ENCODE measurements at regions not wholly inside any gene's neighbourhood (a gene's known extent, or its start where the extent isn't known, plus 50 kb on each side); places are given as distances from the start of the nearest gene placed in this dataset.

DNA sequence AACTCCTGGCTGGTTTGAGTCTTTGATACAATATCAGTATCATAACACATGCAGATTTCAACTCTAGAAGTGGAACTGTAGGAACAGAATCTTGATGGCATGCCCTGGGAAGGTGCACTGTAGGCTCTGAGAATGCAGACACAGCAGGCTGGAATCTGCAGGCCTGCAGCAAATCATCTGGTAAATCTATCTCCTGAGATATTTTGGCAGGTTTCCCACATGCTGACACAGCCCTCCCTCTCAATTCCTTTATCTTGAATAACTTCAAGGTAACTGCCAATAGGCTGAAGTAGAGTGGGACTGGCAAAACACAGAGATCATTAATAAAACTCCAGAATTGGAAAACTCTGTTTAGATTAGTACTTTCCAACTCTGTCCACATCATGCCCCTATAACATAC, 177.8 kb upstream of the PCSK5 start:
- Mint-ChIP-seq H3K9me3 (ENCODE audit: insufficient read depth) (no peaks in the 10 kb centered on the region), H3K27me3 (no peaks in the 10 kb centered on the region), H3K27ac (no peak overlapping the region), H3K4me1 (no peaks in the 10 kb centered on the region), H3K4me3 (no peak overlapping the region)
- Histone ChIP-seq H3K27me3 (replicated peaks in 1 of 4; ENCODE audit: control extremely low read depth in 1 of 4, control insufficient read depth in 3 of 4, insufficient read depth in 4 of 4, low read length in 3 of 4) (no peaks in the 10 kb centered on the region), H3K9ac (ENCODE audit: low read length) (no peak overlapping the region), H3K4me1 (ENCODE audit: control insufficient read depth in 2 of 2, insufficient read depth in 2 of 2, low read length in 2 of 2) (no peaks in the 10 kb centered on the region), H3K9me3 (ENCODE audit: control extremely low read depth in 1 of 3, control insufficient read depth in 2 of 3, insufficient read depth in 1 of 3, low read length in 2 of 3) (no peaks in the 10 kb centered on the region), H3K79me2 (ENCODE audit: control insufficient read depth, insufficient read depth, low read length) (no peaks in the 10 kb centered on the region), H2AFZ (ENCODE audit: insufficient read depth, low read depth, low read length, poor library complexity, severe bottlenecking) (no peak overlapping the region), H3K4me2 (replicated peaks; ENCODE audit: low read depth, low read length, poor library complexity, severe bottlenecking) (no peak overlapping the region), H3K36me3 (replicated peaks in 1 of 2; ENCODE audit: control extremely low read depth in 1 of 2, control insufficient read depth in 1 of 2, extremely low read depth in 1 of 2, insufficient read depth in 2 of 2, low read length in 1 of 2) (no peaks in the 10 kb centered on the region), H3K27ac (ENCODE audit: low read length in 2 of 2) (no peak overlapping the region), H3K4me3 (ENCODE audit: control extremely low read depth in 1 of 5, extremely low read depth in 1 of 5, insufficient read depth in 1 of 5, low read depth in 2 of 5, low read length in 4 of 5) (no peak overlapping the region), H4K20me1 (ENCODE audit: control insufficient read depth, insufficient read depth, low read length, poor library complexity, severe bottlenecking) (no peaks in the 10 kb centered on the region)
- ATAC-seq (ENCODE audit: low read depth) (no peak), DNase-seq (no peak)
- ChIA-PET CTCF (no interaction called here), POLR2A (no interaction called here)
- TF ChIP-seq, protein P1, sequence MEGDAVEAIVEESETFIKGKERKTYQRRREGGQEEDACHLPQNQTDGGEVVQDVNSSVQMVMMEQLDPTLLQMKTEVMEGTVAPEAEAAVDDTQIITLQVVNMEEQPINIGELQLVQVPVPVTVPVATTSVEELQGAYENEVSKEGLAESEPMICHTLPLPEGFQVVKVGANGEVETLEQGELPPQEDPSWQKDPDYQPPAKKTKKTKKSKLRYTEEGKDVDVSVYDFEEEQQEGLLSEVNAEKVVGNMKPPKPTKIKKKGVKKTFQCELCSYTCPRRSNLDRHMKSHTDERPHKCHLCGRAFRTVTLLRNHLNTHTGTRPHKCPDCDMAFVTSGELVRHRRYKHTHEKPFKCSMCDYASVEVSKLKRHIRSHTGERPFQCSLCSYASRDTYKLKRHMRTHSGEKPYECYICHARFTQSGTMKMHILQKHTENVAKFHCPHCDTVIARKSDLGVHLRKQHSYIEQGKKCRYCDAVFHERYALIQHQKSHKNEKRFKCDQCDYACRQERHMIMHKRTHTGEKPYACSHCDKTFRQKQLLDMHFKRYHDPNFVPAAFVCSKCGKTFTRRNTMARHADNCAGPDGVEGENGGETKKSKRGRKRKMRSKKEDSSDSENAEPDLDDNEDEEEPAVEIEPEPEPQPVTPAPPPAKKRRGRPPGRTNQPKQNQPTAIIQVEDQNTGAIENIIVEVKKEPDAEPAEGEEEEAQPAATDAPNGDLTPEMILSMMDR (IDR thresholded peaks at IDR 0.05) = no peak
- TF ChIP-seq EZH2 (IDR thresholded peaks at IDR 0.05; ENCODE audit: borderline replicate concordance, insufficient read depth, low read depth, low read length, poor library complexity, severe bottlenecking) = no peak
- intact Hi-C loops (cut with micrococcal nuclease) = no loop called here

DNA sequence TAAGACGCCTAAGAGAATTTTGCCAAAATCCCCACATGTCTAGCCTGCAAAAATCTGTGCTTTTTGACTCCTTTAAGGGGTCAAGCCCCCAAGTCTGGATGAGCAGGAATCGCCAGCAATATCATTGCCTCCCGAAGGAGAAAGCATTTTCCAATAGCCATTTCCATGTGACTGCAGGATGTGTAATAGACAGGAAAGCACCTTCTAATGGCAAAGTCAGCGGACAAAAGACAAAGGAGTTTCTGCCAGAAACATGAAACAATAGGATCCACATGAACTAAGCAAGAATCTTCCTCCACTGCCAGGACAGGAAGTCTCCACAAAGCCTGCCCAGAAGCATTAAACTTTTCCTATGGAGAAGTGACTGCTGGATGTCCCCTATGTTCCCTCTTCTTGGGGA, 177.1 kb upstream of the PCSK5 start:
- Histone ChIP-seq H3K9me3 (ENCODE audit: control extremely low read depth in 1 of 3, control insufficient read depth in 2 of 3, insufficient read depth in 1 of 3, low read length in 2 of 3) (no peaks in the 10 kb centered on the region), H4K20me1 (ENCODE audit: control insufficient read depth, insufficient read depth, low read length, poor library complexity, severe bottlenecking) (no peaks in the 10 kb centered on the region), H3K79me2 (ENCODE audit: control insufficient read depth, insufficient read depth, low read length) (no peaks in the 10 kb centered on the region), H3K9ac (ENCODE audit: low read length) (no peak overlapping the region), H3K4me1 (ENCODE audit: control insufficient read depth in 2 of 2, insufficient read depth in 2 of 2, low read length in 2 of 2) (no peaks in the 10 kb centered on the region), H3K4me3 (ENCODE audit: control extremely low read depth in 1 of 5, extremely low read depth in 1 of 5, insufficient read depth in 1 of 5, low read depth in 2 of 5, low read length in 4 of 5) (no peak overlapping the region), H3K36me3 (replicated peaks in 1 of 2; ENCODE audit: control extremely low read depth in 1 of 2, control insufficient read depth in 1 of 2, extremely low read depth in 1 of 2, insufficient read depth in 2 of 2, low read length in 1 of 2) (no peaks in the 10 kb centered on the region), H3K27me3 (replicated peaks in 1 of 4; ENCODE audit: control extremely low read depth in 1 of 4, control insufficient read depth in 3 of 4, insufficient read depth in 4 of 4, low read length in 3 of 4) (no peaks in the 10 kb centered on the region), H3K27ac (ENCODE audit: low read length in 2 of 2) (no peak overlapping the region), H3K4me2 (replicated peaks; ENCODE audit: low read depth, low read length, poor library complexity, severe bottlenecking) (no peak overlapping the region), H2AFZ (ENCODE audit: insufficient read depth, low read depth, low read length, poor library complexity, severe bottlenecking) (no peak overlapping the region)
- 90% methylated on average over 2 of the region's 4 CpGs for WGBS (ENCODE audit: insufficient coverage)
- TF ChIP-seq, protein P1 (IDR thresholded peaks at IDR 0.05) = no peak
- no peak for TF ChIP-seq EZH2 (IDR thresholded peaks at IDR 0.05; ENCODE audit: borderline replicate concordance, insufficient read depth, low read depth, low read length, poor library complexity, severe bottlenecking)
- H3K27ac Mint-ChIP-seq = no peak overlapping the region
- H3K4me3 Mint-ChIP-seq = no peak overlapping the region
- H3K9me3 Mint-ChIP-seq (ENCODE audit: insufficient read depth) = no peaks in the 10 kb centered on the region
- CTCF ChIA-PET = no interaction called here
- DNase-seq (no peak), ATAC-seq (ENCODE audit: low read depth) (no peak)
- no peaks in the 10 kb centered on the region for H3K27me3 Mint-ChIP-seq
- H3K4me1 Mint-ChIP-seq = no peaks in the 10 kb centered on the region
- intact Hi-C loops (cut with micrococcal nuclease) = no loop called here
- POLR2A ChIA-PET = no interaction called here

Measured in B cell (primary cell).